Calu3 (cell line): ENCODE measurements at regions not wholly inside any gene's neighbourhood (a gene's known extent, or its start where the extent isn't known, plus 50 kb on each side); places are given as distances from the start of the nearest gene placed in this dataset.

Source experiments
- BruUV-seq: library from RNA; stranded (reverse); fragments of 400-500 nt; replicated peaks from 2 replicates; lab custom pipeline; 2021; lab: Mats Ljungman, UMichigan
- CTCF ChIA-PET: fragments of 300-600 bp; sonication (Branson Sonifier 250); formaldehyde crosslinking; loops from one replicate; lab custom pipeline; 2022; ENCODE audit warnings: antibody characterized with exemption; lab: Charles Lee
- DNase-seq: peaks from one replicate; pipeline ENCODE4 v3.0.0; 2022
- H3K27ac Mint-ChIP-seq: one replicate; pipeline ENCODE4 v1.8.0; 2022; ENCODE audit warnings: mixed read lengths; ENCODE audit not compliant: unreplicated experiment
- H3K27me3 Mint-ChIP-seq: one replicate; pipeline ENCODE4 v1.8.0; 2022; ENCODE audit warnings: mixed read lengths; ENCODE audit not compliant: unreplicated experiment
- H3K36me3 Mint-ChIP-seq: one replicate; pipeline ENCODE4 v1.8.0; 2022; ENCODE audit warnings: mild to moderate bottlenecking, moderate library complexity, mixed read lengths; ENCODE audit not compliant: insufficient read depth, unreplicated experiment
- H3K4me1 Mint-ChIP-seq: one replicate; pipeline ENCODE4 v1.8.0; 2022; ENCODE audit warnings: mild to moderate bottlenecking, low read depth, mixed read lengths; ENCODE audit not compliant: unreplicated experiment
- H3K4me3 Mint-ChIP-seq: one replicate; pipeline ENCODE4 v1.8.0; 2022; ENCODE audit warnings: mild to moderate bottlenecking, low read depth, moderate library complexity, mixed read lengths; ENCODE audit not compliant: unreplicated experiment
- H3K9me3 Mint-ChIP-seq: one replicate; pipeline ENCODE4 v1.8.0; 2022; ENCODE audit warnings: low read depth, mixed read lengths; ENCODE audit not compliant: unreplicated experiment
- intact Hi-C: fragments of 100-400 bp; cut with micrococcal nuclease; formaldehyde crosslinking; loops from one replicate; pipeline ENCODE4 v1.10.0; 2022; ENCODE audit not compliant: unreplicated experiment
- TF ChIP-seq, protein P1 (sequence below): fragments of 200-600 bp; IDR thresholded peaks from one replicate; pipeline ENCODE4 v1.8.0; 2022; ENCODE audit warnings: antibody characterized with exemption; ENCODE audit not compliant: unreplicated experiment

DNA sequence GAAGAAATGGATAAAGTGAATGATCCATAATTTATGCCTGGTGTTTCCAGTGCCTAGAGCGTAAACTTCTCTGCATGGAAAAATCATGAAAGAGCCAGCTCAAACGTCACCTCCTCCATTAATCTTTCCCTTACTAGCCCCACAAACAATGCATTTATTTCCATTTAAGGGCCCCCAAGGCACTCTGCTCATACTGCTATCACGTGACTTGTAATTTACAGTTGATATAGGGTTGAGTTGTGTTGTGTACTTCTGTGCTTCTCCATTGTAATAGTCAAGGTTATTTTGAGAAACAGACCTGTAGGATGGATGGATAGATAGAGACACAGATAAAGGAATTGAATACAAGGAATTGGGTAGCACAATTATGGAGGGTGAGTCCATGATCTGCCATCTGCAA, 1034.7 kb upstream of the GHITM start:
- TF ChIP-seq, protein P1, sequence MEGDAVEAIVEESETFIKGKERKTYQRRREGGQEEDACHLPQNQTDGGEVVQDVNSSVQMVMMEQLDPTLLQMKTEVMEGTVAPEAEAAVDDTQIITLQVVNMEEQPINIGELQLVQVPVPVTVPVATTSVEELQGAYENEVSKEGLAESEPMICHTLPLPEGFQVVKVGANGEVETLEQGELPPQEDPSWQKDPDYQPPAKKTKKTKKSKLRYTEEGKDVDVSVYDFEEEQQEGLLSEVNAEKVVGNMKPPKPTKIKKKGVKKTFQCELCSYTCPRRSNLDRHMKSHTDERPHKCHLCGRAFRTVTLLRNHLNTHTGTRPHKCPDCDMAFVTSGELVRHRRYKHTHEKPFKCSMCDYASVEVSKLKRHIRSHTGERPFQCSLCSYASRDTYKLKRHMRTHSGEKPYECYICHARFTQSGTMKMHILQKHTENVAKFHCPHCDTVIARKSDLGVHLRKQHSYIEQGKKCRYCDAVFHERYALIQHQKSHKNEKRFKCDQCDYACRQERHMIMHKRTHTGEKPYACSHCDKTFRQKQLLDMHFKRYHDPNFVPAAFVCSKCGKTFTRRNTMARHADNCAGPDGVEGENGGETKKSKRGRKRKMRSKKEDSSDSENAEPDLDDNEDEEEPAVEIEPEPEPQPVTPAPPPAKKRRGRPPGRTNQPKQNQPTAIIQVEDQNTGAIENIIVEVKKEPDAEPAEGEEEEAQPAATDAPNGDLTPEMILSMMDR: no peak
- Mint-ChIP-seq H3K9me3 (no peaks in the 10 kb centered on the region), H3K27ac (no peak overlapping the region)

GRCh38 chr10:83108565-83109333, 1030.6 kb upstream of the GHITM start:
- no TSS peak for BruUV-seq

More for the DNA sequence above, 1034.7 kb upstream of the GHITM start:
- Mint-ChIP-seq H3K4me3 (no peak overlapping the region), H3K27me3 (no peaks in the 10 kb centered on the region), H3K36me3 (no peaks in the 10 kb centered on the region), H3K4me1 (no peaks in the 10 kb centered on the region)
- BruUV-seq: no TSS peak
- CTCF ChIA-PET: no interaction called here
- intact Hi-C loops: no loop called here
- no peak for DNase-seq

DNA sequence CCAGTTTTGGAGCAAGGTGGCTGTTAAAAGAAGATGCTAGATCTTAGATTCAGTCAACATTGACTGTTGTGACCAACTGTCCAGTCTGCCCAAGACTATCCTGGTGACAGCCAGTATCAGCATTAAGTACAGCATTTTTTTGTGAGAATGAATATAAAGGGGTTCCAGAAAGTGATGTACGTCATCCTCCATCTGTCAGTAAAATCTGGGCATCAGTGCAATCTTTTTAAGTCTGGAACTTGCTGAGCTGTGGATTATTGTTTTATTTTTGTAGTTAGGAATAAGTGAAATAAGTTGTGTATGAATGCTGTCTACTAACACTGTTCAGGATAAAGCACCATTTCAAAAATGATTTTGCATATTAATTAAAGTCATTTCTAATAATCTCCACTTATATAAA, 1020.0 kb upstream of the GHITM start:
- no peak overlapping the region for H3K4me3 Mint-ChIP-seq
- TF ChIP-seq, protein P1: no peak
- no peak for DNase-seq
- no peaks in the 10 kb centered on the region for H3K9me3 Mint-ChIP-seq
- H3K27me3 Mint-ChIP-seq: no peaks in the 10 kb centered on the region
- no TSS peak for BruUV-seq
- CTCF ChIA-PET: no interaction called here
- H3K4me1 Mint-ChIP-seq: no peaks in the 10 kb centered on the region
- intact Hi-C loops: no loop called here
- no peak overlapping the region for H3K27ac Mint-ChIP-seq
- H3K36me3 Mint-ChIP-seq: no peaks in the 10 kb centered on the region

More at GRCh38 chr10:83108565-83109333, 1030.6 kb upstream of the GHITM start:
- Mint-ChIP-seq H3K4me3 (no peak overlapping the region), H3K27ac (no peak overlapping the region), H3K9me3 (no peaks in the 10 kb centered on the region), H3K27me3 (no peaks in the 10 kb centered on the region), H3K4me1 (no peaks in the 10 kb centered on the region), H3K36me3 (no peaks in the 10 kb centered on the region)
- CTCF ChIA-PET: interaction anchor here (0.6 kb wide), 1 partner anchor 9 kb away, joined by 3 read pairs; no protein-coding TSS in a partner anchor
- intact Hi-C loops: no loop called here
- no peak for DNase-seq
- TF ChIP-seq, protein P1: no peak

DNA sequence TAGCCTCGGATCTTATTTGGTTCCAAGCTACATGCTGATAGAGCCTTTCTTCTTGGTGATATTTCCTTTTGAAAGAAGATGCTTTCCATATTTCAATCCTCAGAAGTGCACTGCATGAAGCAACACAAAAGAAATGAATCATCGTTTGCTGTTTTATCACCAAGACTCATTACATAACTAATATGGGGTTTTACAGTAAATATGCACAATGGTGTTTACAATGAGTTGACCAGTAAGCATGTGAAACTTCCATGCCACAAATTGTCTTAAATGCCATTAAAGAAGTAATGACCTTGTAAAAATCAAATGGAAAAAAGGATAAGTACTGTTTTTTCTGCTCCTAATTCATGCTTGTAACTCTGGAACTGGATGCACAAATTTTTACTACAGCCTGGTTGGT, 1017.0 kb upstream of the GHITM start:
- CTCF ChIA-PET: no interaction called here
- TF ChIP-seq, protein P1: no peak
- Mint-ChIP-seq H3K27ac (no peak overlapping the region), H3K36me3 (no peaks in the 10 kb centered on the region), H3K4me1 (no peaks in the 10 kb centered on the region), H3K9me3 (no peaks in the 10 kb centered on the region), H3K27me3 (no peaks in the 10 kb centered on the region), H3K4me3 (no peak overlapping the region)
- BruUV-seq: no TSS peak
- no peak for DNase-seq
- intact Hi-C loops: no loop called here
